AG04450 (cell line): ENCODE measurements at regions not wholly inside any gene's neighbourhood (a gene's known extent, or its start where the extent isn't known, plus 50 kb on each side); places are given as distances from the start of the nearest gene placed in this dataset.

Experiments
- CTCF ChIA-PET: fragments of 300-600, 350-600 bp; formaldehyde crosslinking; extraction: SDS; loops from one replicate; lab custom pipeline; 2022; ENCODE audit warnings: antibody characterized with exemption, inconsistent platforms; lab: Charles Lee
- POLR2A ChIA-PET: fragments of 350-600 bp; formaldehyde crosslinking; extraction: SDS; loops from one replicate; lab custom pipeline; 2021; ENCODE audit warnings: antibody characterized with exemption, inconsistent platforms; lab: Yijun Ruan, JAX
- DNase-seq: peaks from one replicate; pipeline ENCODE4 v3.0.0-alpha.2; 2011; ENCODE audit warnings: low read depth, low spot score
- H3K27ac ChIP-seq: one replicate; pipeline ENCODE4 v1.5.1; 2012; ENCODE audit warnings: low read depth, low read length, control low read depth
- H3K27me3 ChIP-seq: one replicate; pipeline ENCODE4 v1.6.0; 2012; ENCODE audit warnings: low read length; ENCODE audit not compliant: control insufficient read depth, insufficient read depth
- H3K4me3 ChIP-seq: 2 replicates; pipeline ENCODE4 v1.5.1; 2011; ENCODE audit warnings: mild to moderate bottlenecking, low read depth, low read length, control low read depth
- H3K9me3 ChIP-seq: 2 replicates; pipeline ENCODE4 v1.5.1; 2012; ENCODE audit warnings: low read length; ENCODE audit not compliant: control insufficient read depth, insufficient read depth
- CTCF ChIP-seq: IDR thresholded peaks from 2 replicates; pipeline ENCODE4 v1.5.1; 2011; ENCODE audit warnings: low read depth, low read length, control low read depth, inconsistent platforms

GRCh38 chr3:72375237-72376076, 472.8 kb downstream of the SHQ1 start:
- TF ChIP-seq CTCF = no peak
- no peak for DNase-seq
- no peaks in the 10 kb centered on the region; the same call in 1 of the 2 replicates for H3K9me3 ChIP-seq
- H3K4me3 ChIP-seq = no peak overlapping the region
- H3K27ac ChIP-seq = no peak overlapping the region
- ChIA-PET CTCF (interaction anchor here (0.6 kb wide), 1 partner anchor 459 kb away, joined by 4 read pairs; no protein-coding TSS in a partner anchor), POLR2A (interaction anchor here (1.0 kb wide), 1 partner anchor 217 kb away, joined by 3 read pairs; no protein-coding TSS in a partner anchor)
- no peaks in the 10 kb centered on the region for H3K27me3 ChIP-seq

GRCh38 chr3:72373139-72373538, 475.1 kb downstream of the SHQ1 start:
- TF ChIP-seq CTCF = no peak
- H3K27ac ChIP-seq = no peak overlapping the region
- H3K9me3 ChIP-seq = no peaks in the 10 kb centered on the region; the same call in 1 of the 2 replicates
- no peak for DNase-seq
- no peak overlapping the region for H3K4me3 ChIP-seq
- ChIA-PET CTCF (no interaction called here), POLR2A (no interaction called here)
- H3K27me3 ChIP-seq = no peaks in the 10 kb centered on the region

- no peaks in the 10 kb centered on the region; the same call in 1 of the 2 replicates for H3K9me3 ChIP-seq
- no peaks in the 10 kb centered on the region for H3K27me3 ChIP-seq
- H3K27ac ChIP-seq = no peak overlapping the region
- POLR2A ChIA-PET = no interaction called here
- CTCF ChIA-PET = no interaction called here
- TF ChIP-seq CTCF = no peak
- DNase-seq = no peak
- H3K4me3 ChIP-seq = no peak overlapping the region
Observed at GRCh38 chr3:72372161-72372560, 476.1 kb downstream of the SHQ1 start.

- Histone ChIP-seq H3K4me3 (no peak overlapping the region), H3K9me3 (no peaks in the 10 kb centered on the region; the same call in 1 of the 2 replicates), H3K27ac (no peak overlapping the region), H3K27me3 (no peaks in the 10 kb centered on the region)
- no peak for TF ChIP-seq CTCF
- POLR2A ChIA-PET = no interaction called here
- DNase-seq = no peak
- CTCF ChIA-PET = no interaction called here
Observed at GRCh38 chr3:72371431-72371830, 476.8 kb downstream of the SHQ1 start.

DNA sequence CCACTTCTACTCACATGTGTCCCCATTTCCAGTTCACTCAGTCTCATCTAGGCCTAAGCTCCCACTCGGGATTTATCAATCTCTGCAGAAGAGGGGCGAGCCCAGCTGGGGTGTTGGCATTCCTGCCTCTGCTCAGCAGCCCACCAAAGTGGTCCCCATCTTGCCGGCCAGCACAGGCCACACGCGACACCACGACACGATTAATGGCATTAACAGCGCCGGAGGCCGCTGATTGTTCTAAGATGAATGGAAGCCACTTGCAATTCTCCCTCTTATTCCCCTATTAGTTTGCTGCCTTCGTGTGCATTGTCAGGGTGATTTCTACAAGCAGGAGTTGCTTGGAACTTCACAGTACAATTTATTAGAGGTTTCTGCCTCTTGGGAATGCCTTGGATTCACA, 477.3 kb downstream of the SHQ1 start:
- DNase-seq = no peak
- Histone ChIP-seq H3K27me3 (no peaks in the 10 kb centered on the region), H3K9me3 (no peaks in the 10 kb centered on the region; the same call in 1 of the 2 replicates), H3K4me3 (no peak overlapping the region), H3K27ac (no peak overlapping the region)
- no peak for TF ChIP-seq CTCF
- ChIA-PET POLR2A (no interaction called here), CTCF (no interaction called here)
